Retina (tissue), 1 donor: ENCODE measurements at regions not wholly inside any gene's neighbourhood (a gene's known extent, or its start where the extent isn't known, plus 50 kb on each side); places are given as distances from the start of the nearest gene placed in this dataset.
"Not testable (repeated sequence)": the region's sequence is repeated elsewhere in the genome, so short reads cannot be mapped to it uniquely, and the experiment has no call there.

ENCODE experiments used
- DNase-seq: peaks from one replicate; pipeline ENCODE4 v3.0.0-alpha.2; 2016

GRCh38 chr15:99464137-99464536 is 101.6 kb upstream of the MEF2A start:
- no peak for DNase-seq

DNA sequence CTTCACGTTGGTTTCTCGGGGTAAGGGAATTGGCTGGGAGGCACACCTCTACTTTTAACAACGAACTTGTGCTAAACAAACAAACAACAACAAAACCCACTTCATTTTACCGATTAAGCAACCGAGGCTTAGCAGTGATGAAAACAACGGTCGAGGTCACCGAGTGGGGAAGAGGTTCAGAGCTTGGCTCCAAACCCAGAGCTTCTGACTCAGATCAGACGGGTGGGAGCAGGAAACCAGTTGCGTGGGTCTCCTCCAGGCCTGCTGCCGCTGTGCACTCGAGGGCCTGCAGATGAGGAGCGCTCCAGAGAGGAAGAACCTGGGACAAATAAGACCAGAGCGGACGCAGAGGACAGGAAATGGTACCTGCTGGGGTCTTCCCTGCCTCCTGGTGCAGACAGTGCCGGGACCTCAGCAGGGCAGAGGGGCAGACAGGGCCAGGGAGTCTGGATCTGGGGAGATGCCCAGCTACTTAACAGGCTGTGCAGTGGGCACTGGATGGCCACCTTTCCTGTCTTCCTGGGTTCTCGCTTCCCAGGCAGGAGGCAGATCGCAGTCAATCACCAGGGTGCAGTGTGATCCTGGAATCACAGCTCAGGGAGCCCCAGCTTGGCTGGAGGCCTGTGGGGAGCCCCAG is 99.0 kb upstream of the MEF2A start:
- DNase-seq: no peak

DNA sequence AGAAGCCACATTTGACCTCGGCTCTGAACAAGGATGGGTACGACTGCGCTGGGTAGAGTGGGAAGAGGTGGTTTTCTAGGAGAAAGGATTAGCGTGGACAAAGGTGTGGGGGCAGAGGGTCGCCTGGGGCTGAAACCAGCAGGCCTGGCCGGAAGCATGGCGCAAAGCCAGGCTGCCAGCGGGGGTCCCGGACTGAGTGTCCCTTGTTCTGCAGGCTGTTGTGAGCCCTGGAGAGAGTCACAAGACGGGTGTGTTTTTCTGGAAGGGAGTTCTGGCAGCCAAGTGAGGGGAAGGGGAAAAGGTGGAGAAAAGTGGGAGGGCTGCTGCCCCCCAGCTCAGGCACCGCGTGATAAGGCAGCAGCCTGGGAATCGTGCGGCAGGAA is 98.5 kb upstream of the MEF2A start:
- no peak for DNase-seq

DNA sequence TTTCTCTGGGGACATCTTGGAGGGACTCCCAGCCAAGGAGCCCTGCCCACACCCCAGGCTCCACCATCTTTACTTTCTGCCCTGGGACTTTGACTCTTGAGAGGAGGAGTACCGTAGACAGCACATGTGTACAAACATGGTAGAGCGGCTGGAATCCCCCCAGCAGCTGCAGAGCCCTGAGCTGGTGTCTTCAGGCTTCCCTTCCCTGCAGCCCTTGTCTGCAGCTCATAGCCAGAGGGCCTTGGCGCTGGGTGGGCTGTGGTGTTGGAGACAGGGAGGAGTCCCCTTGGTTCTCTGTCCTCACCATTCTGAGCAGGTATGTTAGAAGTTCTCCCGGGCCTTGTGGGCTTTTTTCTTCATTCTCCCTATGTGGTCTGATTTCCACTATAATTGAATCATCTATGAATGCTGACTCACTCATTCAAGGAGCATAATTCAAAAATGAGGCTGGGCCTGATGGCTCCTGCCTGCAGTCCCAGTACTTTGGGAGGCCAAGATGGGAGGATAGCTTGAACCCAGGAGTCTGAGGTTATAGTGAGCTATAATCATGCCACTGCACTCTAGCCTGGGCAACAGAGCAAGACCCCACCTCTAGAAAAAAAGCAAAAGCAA is 97.8 kb upstream of the MEF2A start:
- no peak for DNase-seq

DNA sequence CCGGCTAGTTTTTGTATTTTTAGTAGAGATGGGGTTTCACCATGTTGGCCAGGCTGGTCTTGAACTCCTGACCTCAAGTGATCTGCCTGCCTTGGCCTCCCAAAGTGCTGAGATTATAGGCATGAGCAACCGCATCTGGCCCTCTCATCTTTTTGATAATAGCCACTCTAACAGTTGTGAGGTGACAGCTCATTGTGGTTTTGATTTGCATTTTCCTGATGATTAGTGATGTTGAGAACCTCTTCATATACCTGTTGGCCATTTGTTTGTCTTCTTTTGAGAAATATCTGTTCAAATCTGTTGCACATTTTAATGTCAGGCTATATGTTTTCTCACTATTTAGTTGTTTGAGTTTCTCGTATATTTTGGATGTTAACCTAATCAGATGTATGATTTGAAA is 95.6 kb upstream of the MEF2A start:
- DNase-seq: not testable (repeated sequence)

GRCh38 chr15:99472416-99473145 is 93.2 kb upstream of the MEF2A start:
- no peak for DNase-seq

DNA sequence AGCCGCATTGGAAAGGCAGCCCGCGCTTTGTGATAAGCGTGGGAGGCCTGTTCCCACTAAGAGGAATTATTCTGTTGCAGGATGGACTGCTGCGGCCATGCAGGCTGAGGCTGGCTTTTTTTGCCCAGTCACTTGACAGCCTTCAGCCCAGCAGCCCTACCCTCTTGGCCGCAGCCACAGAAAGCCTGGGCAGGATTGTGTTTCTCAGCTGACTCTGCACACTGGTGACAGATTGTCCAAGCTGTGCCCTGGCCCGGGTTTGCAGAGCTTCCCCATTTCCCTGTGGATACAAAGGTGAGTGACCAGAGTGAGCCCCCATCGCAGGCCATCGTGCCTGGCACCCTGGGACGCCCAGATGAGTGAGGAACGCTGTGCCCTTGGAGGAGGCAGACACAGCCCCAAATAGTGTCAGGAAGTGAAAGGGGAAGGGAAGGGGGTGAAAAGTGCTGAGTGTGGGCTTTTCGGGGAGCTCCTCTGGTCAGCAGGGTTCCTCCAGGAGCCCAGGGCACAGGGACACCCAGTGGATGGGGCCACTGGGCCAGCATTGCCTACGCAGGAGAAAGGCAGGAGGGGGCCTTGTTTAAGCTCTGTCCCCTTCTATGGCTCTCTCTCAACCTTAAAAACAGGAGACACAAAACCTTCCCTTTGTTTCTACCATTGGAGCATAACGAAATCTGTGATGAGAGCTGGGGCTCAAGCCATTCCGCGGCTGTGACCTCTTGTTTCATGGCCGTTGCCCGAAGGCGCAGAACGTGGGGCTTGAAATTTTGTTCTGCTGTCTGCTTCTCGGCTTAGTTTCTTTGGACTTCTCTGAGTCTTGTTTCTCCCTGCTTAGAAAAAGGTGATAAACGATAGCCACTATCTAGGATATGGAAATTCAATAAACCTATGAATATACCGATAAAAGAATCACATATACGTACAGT is 91.5 kb upstream of the MEF2A start:
- DNase-seq: no peak

GRCh38 chr15:99474909-99475753 is 90.7 kb upstream of the MEF2A start:
- DNase-seq: peak; percentile 31

- DNase-seq: no peak
Measured at GRCh38 chr15:99475754-99476412, 89.9 kb upstream of the MEF2A start.

DNA sequence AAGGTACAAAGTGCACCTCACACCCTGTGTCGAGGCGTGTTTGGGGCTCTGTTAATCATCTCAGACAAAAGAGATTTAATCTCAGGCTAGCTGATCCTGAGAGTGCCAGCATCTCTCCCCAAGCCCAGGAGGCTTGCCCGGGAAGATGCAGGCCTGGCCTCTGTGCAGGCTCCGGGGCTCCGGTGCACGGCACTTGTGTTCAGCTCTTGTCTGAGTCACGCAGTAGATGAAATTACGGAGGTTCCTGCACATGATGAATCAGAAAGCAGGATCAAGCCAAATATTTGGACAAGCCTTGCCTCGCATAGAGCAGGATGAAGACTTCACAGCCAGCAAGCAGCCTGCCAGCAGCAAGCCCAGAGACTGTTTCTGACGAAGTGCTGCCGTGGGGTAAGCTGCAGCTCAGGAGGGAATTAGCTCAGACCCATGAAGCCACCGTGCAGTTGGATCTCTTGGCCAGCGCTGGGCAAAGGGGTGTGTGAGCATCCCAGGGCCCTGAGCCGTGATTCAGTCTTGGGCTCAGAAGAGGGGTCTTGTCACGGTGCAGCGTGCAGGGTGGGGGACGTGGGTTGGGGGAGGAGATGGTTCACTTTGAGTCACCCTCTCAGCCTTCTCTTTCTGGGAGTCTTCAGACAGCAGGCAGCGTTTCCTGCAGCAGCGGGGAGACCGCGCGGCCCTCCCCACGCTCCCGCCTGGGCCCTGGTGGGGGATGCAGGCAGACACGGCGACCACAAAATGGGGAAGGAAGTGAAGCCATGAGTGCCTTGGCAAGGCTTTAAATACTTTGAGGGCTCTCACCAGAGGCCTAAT is 89.2 kb upstream of the MEF2A start:
- peak; percentile 23 for DNase-seq

GRCh38 chr15:99477791-99478471 is 87.9 kb upstream of the MEF2A start:
- no peak for DNase-seq

GRCh38 chr15:99478977-99479376 is 86.8 kb upstream of the MEF2A start:
- no peak for DNase-seq

GRCh38 chr15:99480016-99480810 is 85.6 kb upstream of the MEF2A start:
- no peak for DNase-seq

GRCh38 chr15:99481113-99481950 is 84.5 kb upstream of the MEF2A start:
- DNase-seq: no peak

DNA sequence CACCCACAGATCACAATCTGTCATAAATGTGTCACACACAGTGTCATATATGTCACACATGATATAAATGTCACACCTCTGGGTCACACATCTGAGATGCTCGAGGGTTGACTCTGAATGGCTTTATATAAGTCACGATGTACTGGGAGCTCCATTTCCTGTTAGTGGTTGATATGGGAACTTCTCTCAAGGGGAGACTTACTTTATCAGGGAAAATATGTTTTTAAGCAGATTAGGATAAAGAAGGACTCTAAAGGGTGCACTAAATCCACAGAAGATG is 83.9 kb upstream of the MEF2A start:
- DNase-seq: no peak

GRCh38 chr15:99482993-99483392 is 82.8 kb upstream of the MEF2A start:
- DNase-seq: no peak

- DNase-seq: peak; percentile 24
Measured at GRCh38 chr15:99485153-99485961, 80.4 kb upstream of the MEF2A start.

- no peak for DNase-seq
Measured at GRCh38 chr15:99485992-99486370, 79.8 kb upstream of the MEF2A start.
